HAP-1 (cell line): ENCODE measurements at regions not wholly inside any gene's neighbourhood (a gene's known extent, or its start where the extent isn't known, plus 50 kb on each side); places are given as distances from the start of the nearest gene placed in this dataset.
"Not testable (repeated sequence)": the region's sequence is repeated elsewhere in the genome, so short reads cannot be mapped to it uniquely, and the experiment has no call there.

Experiments used
- DNase-seq, 2 experiments: peaks; one replicate each; pipeline ENCODE4 v3.0.0-alpha.2; 2016 to 2020; ENCODE audit warnings: low spot score in 2 of 2
- H3K27me3 ChIP-seq: fragments of 250-450 bp; sonication (Bioruptor Pico); 2 replicates; pipeline ENCODE4 v1.5.1; 2020; ENCODE audit warnings: low read depth, mild to moderate bottlenecking, moderate library complexity
- H3K36me3 ChIP-seq: fragments of 250-450 bp; sonication (Bioruptor Pico); replicated peaks from 2 replicates; pipeline ENCODE4 v1.5.1; 2020; ENCODE audit warnings: mild to moderate bottlenecking
- H3K4me1 ChIP-seq: fragments of 250-450 bp; sonication (Bioruptor Pico); 2 replicates; pipeline ENCODE4 v1.5.1; 2020; ENCODE audit warnings: mild to moderate bottlenecking
- H3K4me3 ChIP-seq: fragments of 250-450 bp; sonication (Bioruptor Pico); 2 replicates; pipeline ENCODE4 v1.5.1; 2020; ENCODE audit warnings: mild to moderate bottlenecking, moderate library complexity
- H3K9me3 ChIP-seq: fragments of 250-450 bp; sonication (Bioruptor Pico); 2 replicates; pipeline ENCODE4 v1.5.1; 2020; ENCODE audit warnings: mild to moderate bottlenecking, moderate library complexity
- in situ Hi-C: fragments of 300-500 bp; cut with MboI; formaldehyde crosslinking; loops from 3 replicates; pipeline ENCODE4 v1.14.3; 2020; ENCODE audit warnings: low sequenced_read_pairs, inconsistent platforms, mixed read lengths

DNA sequence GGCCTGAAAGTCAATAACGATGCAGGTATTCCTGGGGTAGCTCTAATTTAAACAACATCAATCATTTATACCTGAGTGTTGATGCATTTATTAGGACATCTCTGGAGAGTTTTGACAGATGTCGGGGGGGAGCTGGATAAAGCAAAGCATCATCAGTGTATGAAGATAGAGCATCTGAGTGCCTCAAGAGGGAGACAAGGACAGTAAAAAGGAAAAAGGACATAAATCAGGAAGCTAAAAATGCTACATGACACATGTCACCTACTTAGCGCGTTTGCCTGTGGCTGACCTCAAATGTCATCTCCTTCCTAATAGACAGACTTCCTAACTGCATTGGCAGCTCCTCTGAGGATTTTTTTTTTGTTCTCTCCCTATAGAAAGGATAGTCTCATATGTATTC is 259.5 kb upstream of the PKP2 start:
- no peaks in the 10 kb centered on the region for H3K4me1 ChIP-seq
- no peak overlapping the region for H3K4me3 ChIP-seq
- DNase-seq = no peak
- in situ Hi-C loops = no loop called here
- no peaks in the 10 kb centered on the region for H3K36me3 ChIP-seq
- H3K27me3 ChIP-seq = no peaks in the 10 kb centered on the region
- no peaks in the 10 kb centered on the region for H3K9me3 ChIP-seq

DNA sequence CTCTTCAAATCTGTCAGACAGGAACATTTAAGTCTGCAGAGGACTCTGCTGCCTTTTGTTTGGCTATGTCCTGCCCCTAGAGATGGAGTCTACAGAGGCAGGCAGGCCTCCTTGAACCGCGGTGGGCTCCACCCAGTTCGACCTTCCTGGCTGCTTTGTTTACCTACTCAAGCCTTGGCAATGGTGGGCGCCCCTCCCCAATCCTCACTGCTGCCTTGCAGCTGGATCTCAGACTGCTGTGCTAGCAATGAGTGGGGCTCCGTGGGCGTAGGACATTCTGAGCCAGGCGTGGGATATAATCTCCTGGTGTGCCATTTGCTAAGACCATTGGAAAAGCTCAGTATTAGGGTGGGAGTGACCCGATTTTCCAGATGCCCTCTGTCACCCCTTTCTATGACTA is 250.7 kb upstream of the PKP2 start:
- in situ Hi-C loops, H3K9me3 ChIP-seq, DNase-seq, H3K4me3 ChIP-seq, H3K4me1 ChIP-seq, H3K36me3 ChIP-seq, H3K27me3 ChIP-seq: not testable (repeated sequence)

DNA sequence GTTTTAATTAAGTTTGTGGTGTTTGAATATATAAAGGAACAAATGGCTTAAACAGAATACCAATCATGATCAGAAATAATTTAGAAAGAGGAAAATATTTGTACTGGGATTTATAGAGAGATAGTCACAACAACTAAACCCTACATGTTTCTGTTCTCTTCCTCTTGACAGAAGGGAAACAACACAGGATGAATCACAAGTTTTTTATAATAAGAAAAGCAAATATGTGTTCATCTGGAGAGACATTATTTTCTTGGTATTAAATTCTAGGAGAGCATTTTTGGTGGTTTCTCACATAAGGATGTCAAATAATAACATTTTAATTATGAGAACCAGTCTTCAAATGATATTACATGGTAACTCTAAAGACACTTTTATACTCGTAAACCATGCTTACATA is 232.9 kb upstream of the PKP2 start:
- DNase-seq = no peak
- Histone ChIP-seq H3K4me1 (no peaks in the 10 kb centered on the region), H3K4me3 (no peak overlapping the region), H3K9me3 (no peaks in the 10 kb centered on the region), H3K27me3 (no peaks in the 10 kb centered on the region), H3K36me3 (no peaks in the 10 kb centered on the region)
- in situ Hi-C loops = no loop called here

DNA sequence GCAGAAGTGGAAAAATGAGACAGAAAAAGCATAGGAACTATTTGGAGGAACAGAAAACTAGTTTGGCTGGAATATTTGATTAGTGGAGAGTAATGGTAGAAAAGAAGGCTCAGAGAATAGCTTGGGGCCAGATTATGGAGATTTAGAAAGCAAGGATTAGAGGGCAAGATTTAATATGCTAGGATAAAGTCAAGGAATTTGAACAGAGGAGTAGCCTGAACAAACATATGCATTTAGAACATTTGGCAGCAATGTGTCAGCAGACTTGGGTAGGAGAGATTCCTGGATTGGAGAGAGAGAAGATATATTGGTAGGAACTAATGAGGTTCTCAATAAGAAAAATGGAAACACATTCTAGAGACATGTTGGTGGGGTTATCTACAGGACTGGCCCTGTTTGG is 229.2 kb upstream of the PKP2 start:
- in situ Hi-C loops = no loop called here
- DNase-seq = no peak
- no peaks in the 10 kb centered on the region for H3K9me3 ChIP-seq
- no peak overlapping the region for H3K4me3 ChIP-seq
- H3K27me3 ChIP-seq = no peaks in the 10 kb centered on the region
- H3K36me3 ChIP-seq = no peaks in the 10 kb centered on the region
- H3K4me1 ChIP-seq = no peaks in the 10 kb centered on the region; the same call in 1 of the 2 replicates

DNA sequence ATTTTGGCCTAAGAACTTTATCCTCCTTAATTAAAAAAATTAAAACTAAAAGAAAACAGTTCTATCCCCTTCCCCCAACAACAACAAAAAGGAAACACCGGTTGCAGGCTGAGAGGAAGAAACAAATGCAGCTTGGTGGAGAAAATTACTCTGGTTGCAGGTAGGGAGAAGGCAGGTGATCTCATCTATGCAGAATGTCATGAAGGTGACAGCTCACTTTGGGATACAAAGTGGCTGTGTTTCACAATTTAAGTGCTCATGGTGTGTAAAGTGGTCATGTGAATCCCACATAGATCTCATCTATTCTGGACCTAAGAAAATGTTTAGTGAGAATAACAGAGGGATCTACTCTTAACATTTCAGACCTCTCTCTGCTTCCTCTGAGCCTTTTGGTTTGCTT is 219.7 kb upstream of the PKP2 start:
- no peaks in the 10 kb centered on the region for H3K9me3 ChIP-seq
- no peak for DNase-seq
- peaks cover 4% of the 10 kb centered on the region for H3K4me1 ChIP-seq
- in situ Hi-C loops = no loop called here
- H3K36me3 ChIP-seq = no peaks in the 10 kb centered on the region
- H3K4me3 ChIP-seq = no peak overlapping the region
- H3K27me3 ChIP-seq = peaks cover 2% of the 10 kb centered on the region; the same call in 1 of the 2 replicates

DNA sequence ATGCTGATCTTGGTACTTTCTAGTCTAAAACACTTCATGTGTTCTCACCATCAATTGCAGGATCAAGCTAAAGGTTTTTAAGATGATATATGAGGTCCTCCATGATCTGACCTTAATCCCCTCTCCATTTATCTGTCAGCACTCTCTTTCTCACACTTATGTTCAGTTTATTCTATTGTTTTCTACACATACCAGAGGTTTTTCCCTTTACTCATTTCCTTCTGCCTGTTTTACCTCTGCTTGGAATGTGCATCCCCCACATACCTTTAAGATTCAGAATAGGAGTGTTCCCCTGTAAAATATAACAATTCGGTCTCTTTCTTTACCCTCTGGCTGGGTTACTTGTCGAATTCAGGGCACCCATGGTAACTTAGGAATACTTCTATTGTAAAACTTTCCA is 219.1 kb upstream of the PKP2 start:
- DNase-seq = peak in 1 of 2 experiments; percentile 32
- Histone ChIP-seq H3K9me3 (no peaks in the 10 kb centered on the region), H3K36me3 (no peaks in the 10 kb centered on the region), H3K4me1 (peaks cover 4% of the 10 kb centered on the region), H3K27me3 (peaks cover 5% of the 10 kb centered on the region; the same call in 1 of the 2 replicates), H3K4me3 (no peak overlapping the region)
- in situ Hi-C loops = no loop called here

DNA sequence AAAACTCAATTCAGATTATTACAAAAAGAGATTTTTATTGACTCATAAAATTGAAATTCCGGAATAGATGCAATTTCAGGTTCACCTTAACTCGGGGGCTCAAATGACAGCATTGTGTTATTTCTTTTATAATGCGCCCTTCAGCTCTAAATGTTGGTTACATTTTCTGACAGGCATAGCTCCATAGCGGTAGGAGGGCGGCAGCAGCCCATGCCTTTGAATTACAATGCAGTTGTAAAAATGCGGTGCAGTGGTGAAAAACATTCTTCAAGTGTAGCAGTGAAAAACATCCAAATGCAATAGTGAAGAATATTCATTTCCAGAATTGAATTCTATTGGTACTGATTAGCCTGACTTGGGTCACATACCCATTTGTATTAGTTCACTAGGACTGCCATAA is 215.3 kb upstream of the PKP2 start:
- in situ Hi-C loops = no loop called here
- H3K4me3 ChIP-seq = no peak overlapping the region
- no peak for DNase-seq
- no peaks in the 10 kb centered on the region for H3K9me3 ChIP-seq
- H3K36me3 ChIP-seq = no peaks in the 10 kb centered on the region
- peaks cover 4% of the 10 kb centered on the region for H3K4me1 ChIP-seq
- H3K27me3 ChIP-seq = peaks cover 7% of the 10 kb centered on the region; the same call in 1 of the 2 replicates

DNA sequence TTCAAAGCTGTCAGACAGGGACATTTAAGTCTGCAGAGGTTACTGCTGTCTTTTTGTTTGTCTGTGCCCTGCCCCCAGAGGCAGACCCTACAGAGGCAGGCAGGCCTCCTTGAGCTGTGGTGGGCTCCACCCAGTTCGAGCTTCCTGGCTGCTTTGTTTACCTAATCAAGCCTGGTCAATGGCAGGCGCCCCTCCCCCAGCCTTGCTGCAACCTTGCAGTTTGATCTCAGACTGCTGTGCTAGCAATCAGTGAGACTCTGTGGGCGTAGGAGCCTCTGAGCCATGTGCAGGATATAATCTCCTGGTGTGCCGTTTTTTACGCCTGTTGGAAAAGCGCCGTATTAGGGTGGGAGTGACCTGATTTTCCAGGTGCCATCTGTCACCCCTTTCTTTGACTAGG is 211.2 kb upstream of the PKP2 start:
- H3K9me3 ChIP-seq, DNase-seq, in situ Hi-C loops, H3K36me3 ChIP-seq, H3K27me3 ChIP-seq, H3K4me3 ChIP-seq, H3K4me1 ChIP-seq: not testable (repeated sequence)

DNA sequence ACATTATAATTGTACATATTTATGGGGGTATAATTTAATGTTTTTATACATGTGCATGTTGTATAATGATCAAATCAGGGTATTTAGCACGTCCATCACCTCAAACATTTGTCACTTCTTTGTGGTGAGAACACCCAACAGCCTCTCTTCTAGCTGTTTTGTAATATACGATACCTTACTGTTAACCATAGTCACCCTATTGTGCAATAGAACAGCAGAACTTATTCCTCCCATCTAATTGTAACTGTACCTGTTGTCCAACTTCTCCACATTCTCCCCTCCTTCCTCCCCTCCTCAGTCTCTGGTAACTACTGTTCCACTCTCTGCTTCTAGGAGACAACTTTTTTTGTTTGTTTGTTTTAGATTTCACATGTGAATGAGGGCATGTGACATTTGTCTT is 197.0 kb upstream of the PKP2 start:
- in situ Hi-C loops = no loop called here

DNA sequence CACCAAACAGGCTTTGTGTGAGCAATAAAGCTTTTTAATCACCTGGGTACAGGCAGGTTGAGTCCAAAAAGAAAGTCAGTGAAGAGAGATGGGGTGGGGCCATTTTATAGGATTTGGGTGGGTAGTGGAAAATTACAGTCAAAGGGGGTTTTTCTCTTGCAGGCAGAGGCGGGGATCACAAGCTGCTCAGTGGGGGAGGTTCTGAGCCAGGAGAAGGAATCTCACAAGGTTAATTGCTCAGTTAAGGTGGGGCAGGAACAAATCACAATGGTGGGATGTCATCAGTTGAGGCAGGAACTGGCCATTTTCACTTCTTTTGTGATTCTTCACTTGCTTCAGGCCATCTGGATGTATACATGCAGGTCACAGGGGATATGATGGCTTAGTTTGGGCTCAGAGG is 191.3 kb upstream of the PKP2 start:
- DNase-seq, H3K9me3 ChIP-seq, H3K27me3 ChIP-seq, H3K4me3 ChIP-seq, H3K4me1 ChIP-seq, H3K36me3 ChIP-seq, in situ Hi-C loops: not testable (repeated sequence)

More for the DNA sequence above, 197.0 kb upstream of the PKP2 start:
- H3K27me3 ChIP-seq = no peaks in the 10 kb centered on the region
- DNase-seq = no peak
- no peak overlapping the region for H3K4me3 ChIP-seq
- no peaks in the 10 kb centered on the region for H3K36me3 ChIP-seq
- no peaks in the 10 kb centered on the region for H3K4me1 ChIP-seq
- no peaks in the 10 kb centered on the region for H3K9me3 ChIP-seq

DNA sequence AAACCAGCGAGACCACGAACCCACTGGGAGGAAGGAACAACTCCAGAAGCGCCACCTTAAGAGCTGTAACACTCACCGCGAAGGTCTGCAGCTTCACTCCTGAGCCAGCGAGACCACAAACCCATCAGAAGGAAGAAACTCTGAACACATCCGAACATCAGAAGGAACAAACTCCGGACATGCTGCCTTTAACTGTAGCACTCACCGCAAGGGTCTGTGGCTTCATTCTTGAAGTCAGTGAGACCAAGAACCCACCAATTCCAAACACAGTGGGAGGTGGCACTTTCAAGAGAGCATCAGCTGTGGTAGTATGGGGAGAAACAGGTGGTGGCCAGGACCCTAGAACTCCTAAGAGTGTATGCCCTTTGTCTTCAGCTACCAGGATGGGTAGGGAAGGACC is 179.8 kb upstream of the PKP2 start:
- H3K9me3 ChIP-seq, H3K27me3 ChIP-seq, H3K4me3 ChIP-seq, in situ Hi-C loops, H3K4me1 ChIP-seq, H3K36me3 ChIP-seq, DNase-seq: not testable (repeated sequence)

DNA sequence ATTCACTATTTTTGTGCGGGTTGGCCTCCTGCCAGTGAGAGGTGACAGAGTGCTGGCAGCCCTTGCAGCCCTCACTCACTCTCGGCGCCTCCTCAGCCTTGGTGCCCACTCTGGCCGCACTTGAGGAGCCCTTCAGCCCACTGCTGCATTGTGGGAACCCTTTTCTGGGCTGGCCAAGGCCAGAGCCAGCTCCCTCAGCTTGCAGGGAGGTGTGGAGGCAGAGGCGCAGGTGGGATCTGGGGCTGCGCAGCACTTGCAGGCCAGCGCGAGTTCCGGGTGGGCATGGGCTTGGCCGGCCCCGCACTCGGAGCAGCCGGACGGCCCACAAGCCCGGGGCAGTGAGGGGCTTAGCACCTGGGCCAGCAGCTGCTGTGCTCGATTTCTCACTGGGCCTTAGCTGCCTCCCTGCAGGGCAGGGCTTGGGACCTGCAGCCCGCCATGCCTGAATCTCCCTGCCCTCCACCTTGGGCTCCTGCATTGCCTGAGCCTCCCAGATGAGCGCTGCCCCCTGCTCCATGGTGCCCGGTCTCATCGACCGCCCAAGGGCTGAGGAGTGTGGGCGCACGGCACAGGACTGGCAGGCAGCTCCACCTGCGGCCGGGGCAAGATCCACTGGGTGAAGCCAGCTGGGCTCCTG is 178.7 kb upstream of the PKP2 start:
- H3K36me3 ChIP-seq, H3K4me3 ChIP-seq, H3K27me3 ChIP-seq, DNase-seq, H3K4me1 ChIP-seq, in situ Hi-C loops, H3K9me3 ChIP-seq: not testable (repeated sequence)

DNA sequence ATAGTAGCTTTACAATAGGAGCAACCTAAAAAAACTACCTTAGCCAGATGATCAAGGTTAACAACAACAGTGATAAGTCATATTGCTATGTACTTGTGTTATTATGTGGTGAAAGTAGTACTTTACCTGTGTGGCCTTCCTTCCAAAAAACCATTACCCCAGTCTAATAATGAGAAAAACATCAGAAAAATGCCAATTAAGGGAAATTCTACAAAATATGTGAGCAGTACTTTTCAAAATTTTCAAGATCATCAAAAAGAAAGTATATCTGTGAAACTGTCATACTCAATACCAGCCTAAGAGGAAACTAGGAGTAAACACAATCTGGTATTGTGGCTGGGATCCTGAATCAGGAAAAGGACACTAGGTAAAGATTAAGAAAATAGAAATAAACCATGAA is 165.3 kb upstream of the PKP2 start:
- Histone ChIP-seq H3K36me3 (no peaks in the 10 kb centered on the region), H3K4me3 (no peak overlapping the region), H3K4me1 (no peaks in the 10 kb centered on the region), H3K9me3 (no peaks in the 10 kb centered on the region), H3K27me3 (peaks cover 2% of the 10 kb centered on the region; the same call in 1 of the 2 replicates)
- in situ Hi-C loops = no loop called here
- no peak for DNase-seq

DNA sequence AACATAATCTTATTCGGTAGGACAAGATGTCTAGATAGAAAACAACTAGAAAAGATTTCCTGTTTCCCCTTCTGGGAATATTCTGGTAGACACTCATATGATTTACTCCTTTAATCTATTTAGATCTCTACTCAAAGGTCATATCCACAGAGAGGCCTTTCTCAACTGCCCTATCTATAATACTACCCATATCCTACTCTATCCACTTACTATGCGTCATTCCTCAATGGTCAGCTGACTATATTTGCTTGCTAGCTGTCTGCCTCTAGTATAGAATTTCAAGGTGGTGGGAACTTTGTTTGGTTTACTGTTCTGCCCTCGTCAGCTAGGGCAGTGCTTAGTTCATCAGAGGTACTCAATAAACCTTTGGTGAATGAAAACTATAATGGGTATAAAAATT is 157.8 kb upstream of the PKP2 start:
- in situ Hi-C loops = no loop called here
- H3K27me3 ChIP-seq = peaks cover 26% of the 10 kb centered on the region
- no peak for DNase-seq

More for the DNA sequence above, 157.8 kb upstream of the PKP2 start:
- H3K36me3 ChIP-seq = no peaks in the 10 kb centered on the region
- H3K4me1 ChIP-seq = no peaks in the 10 kb centered on the region
- no peaks in the 10 kb centered on the region for H3K9me3 ChIP-seq
- no peak overlapping the region for H3K4me3 ChIP-seq
